ENCODE measurements at regions not wholly inside any gene's neighbourhood (a gene's known extent, or its start where the extent isn't known, plus 50 kb on each side); places are given as distances from the start of the nearest gene placed in this dataset.
"Not testable (repeated sequence)": the region's sequence is repeated elsewhere in the genome, so short reads cannot be mapped to it uniquely, and the experiment has no call there.

GRCh38 chr12:124470806-124471205 is 96.6 kb downstream of the NCOR2 start:
- ATAC-seq = no peak
- CTCF ChIA-PET = interaction anchor here (1.4 to 2.0 kb wide), 2 partner anchors 80 to 301 kb away, joined by 3 to 5 read pairs; no protein-coding TSS in a partner anchor

DNA sequence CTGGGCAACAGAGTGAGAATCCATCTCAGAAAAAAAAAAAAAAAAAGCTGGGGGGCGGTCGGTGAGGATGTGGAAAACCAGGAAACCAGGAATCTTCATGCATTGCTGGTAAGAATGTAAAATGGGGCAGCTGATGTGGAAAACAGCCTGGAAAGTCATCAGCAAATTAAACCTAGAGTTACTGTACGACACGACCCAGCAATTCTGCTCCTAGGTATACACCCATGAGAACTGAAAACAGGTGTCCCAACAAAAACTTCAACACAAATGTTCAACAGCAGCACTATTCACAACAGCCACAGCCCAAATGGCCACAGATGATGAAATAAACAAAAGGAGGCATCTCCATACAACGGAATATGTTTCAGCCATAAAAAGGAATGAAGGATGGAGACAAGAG is 97.3 kb downstream of the NCOR2 start:
- CTCF ChIA-PET = interaction anchor here (1.4 to 2.0 kb wide), 2 partner anchors 79 to 302 kb away, joined by 3 to 5 read pairs; no protein-coding TSS in a partner anchor
- Mint-ChIP-seq H3K4me1 (peaks cover 27% of the 10 kb centered on the region), H3K9me3 (ENCODE audit: low read depth) (peaks cover 9% of the 10 kb centered on the region), H3K4me3 (no peak overlapping the region), H3K36me3 (peaks cover 64% of the 10 kb centered on the region), H3K27me3 (no peaks in the 10 kb centered on the region), H3K27ac (no peak overlapping the region)
- no peak for ATAC-seq
- DNase-seq = no peak

More at GRCh38 chr12:124470806-124471205, 96.6 kb downstream of the NCOR2 start:
- Mint-ChIP-seq H3K4me3 (no peak overlapping the region), H3K27ac (no peak overlapping the region), H3K4me1 (peaks cover 22% of the 10 kb centered on the region), H3K9me3 (ENCODE audit: low read depth) (peaks cover 9% of the 10 kb centered on the region), H3K27me3 (no peaks in the 10 kb centered on the region), H3K36me3 (peaks cover 59% of the 10 kb centered on the region)
- no peak for DNase-seq

DNA sequence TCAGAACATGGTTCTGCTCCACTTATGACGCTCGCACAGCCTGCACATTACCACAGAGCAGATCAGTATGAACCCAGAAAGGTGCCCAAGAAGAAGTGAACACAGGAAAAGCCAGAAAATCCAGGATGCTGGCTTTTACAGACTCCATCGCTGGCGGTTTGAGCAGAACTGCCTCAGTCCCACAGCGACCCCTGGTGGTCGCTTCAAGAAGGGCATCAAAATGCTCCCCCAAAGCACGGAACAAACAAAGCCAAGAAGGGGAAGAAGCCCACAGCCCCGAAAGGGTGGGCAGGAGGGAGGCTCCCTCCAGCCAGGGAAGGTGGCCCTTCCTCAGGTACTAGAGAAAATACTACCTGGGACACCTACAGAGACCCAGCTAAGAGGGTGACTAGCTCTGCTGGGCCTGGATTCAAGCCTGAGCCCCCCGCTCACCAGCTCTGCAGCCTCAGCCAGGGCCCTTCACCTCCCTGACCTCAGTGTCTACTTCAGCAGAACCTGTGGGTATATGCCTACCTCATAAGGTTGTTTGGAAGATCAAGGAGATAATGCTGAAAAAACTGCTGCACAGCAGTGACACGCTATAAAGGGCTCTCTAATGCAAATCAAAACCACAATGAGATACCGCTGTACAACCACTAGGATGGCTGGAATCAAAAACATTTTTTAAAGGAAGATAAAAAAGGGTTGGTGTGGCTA is 98.1 kb downstream of the NCOR2 start:
- Mint-ChIP-seq H3K4me1 (peaks cover 35% of the 10 kb centered on the region), H3K4me3 (no peak overlapping the region), H3K27me3 (no peaks in the 10 kb centered on the region), H3K36me3 (peaks cover 71% of the 10 kb centered on the region), H3K9me3 (ENCODE audit: low read depth) (peaks cover 11% of the 10 kb centered on the region), H3K27ac (peak overlapping the region; percentile 54)
- CTCF ChIA-PET = interaction anchor here (1.4 to 2.0 kb wide), 2 partner anchors 78 to 302 kb away, joined by 3 to 5 read pairs; no protein-coding TSS in a partner anchor
- no peak for ATAC-seq
- no peak for DNase-seq

- ATAC-seq; H3K4me3 Mint-ChIP-seq; H3K27ac Mint-ChIP-seq; DNase-seq; CTCF ChIA-PET; H3K27me3 Mint-ChIP-seq; H3K9me3 Mint-ChIP-seq (ENCODE audit: low read depth): not testable (repeated sequence)
- Mint-ChIP-seq H3K4me1 (peaks cover 43% of the 10 kb centered on the region), H3K36me3 (peaks cover 53% of the 10 kb centered on the region)
Observed at GRCh38 chr12:124467549-124467948, 99.9 kb downstream of the NCOR2 start.

DNA sequence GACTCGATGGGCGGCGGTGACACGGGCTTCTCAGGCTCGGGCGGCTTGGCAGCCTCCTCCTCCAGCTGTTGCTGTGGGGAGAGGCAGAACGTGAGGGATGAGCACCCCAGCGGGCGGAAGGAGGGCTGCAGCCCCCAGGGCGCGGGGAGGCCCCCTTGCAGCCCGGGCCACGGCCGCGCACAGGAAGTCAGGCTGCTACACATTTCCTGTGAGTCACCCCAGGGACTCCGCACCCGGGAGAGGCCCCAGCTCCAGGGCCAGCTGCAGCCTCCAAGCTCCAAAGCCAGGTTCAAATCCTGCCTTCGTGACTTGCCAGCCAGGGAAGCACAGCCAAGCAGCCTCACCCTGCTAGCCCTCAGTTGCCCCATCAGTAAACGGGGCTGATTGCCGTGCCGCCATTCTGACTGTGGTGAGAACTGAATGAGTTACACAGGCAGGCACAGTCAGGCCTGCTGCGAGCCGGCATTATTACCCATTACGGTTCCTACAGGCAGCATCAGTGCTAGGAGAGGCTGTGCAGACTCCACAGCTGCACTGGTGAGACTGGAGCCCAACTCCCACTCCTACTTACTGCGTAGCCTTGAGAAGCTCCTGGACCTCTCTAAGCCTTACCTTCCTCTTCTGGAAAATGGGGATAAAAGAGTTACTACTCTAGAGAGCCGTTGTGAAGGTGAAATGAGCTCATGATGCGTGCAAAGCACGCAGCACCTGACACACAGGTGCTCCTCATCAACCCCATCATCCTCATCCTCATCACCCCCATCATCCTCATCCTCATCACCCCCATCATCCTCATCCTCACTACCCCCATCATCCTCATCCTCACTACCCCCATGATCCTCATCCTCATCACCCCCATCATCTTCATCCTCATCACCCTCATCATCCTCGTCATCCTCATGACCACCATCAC is 100.9 kb downstream of the NCOR2 start:
- CTCF ChIA-PET = interaction anchor here (0.7 to 4.4 kb wide), 10 partner anchors 11 to 305 kb away, joined by 3 to 49 read pairs (median 3); no protein-coding TSS in a partner anchor
- Mint-ChIP-seq H3K27me3 (no peaks in the 10 kb centered on the region), H3K9me3 (ENCODE audit: low read depth) (peaks cover 6% of the 10 kb centered on the region), H3K4me1 (peaks cover 46% of the 10 kb centered on the region), H3K27ac (peak overlapping the region; percentile 89), H3K36me3 (peaks cover 43% of the 10 kb centered on the region), H3K4me3 (peak overlapping the region; percentile 48)
- ATAC-seq (peak; percentile 98), DNase-seq (peak; percentile 95)

DNA sequence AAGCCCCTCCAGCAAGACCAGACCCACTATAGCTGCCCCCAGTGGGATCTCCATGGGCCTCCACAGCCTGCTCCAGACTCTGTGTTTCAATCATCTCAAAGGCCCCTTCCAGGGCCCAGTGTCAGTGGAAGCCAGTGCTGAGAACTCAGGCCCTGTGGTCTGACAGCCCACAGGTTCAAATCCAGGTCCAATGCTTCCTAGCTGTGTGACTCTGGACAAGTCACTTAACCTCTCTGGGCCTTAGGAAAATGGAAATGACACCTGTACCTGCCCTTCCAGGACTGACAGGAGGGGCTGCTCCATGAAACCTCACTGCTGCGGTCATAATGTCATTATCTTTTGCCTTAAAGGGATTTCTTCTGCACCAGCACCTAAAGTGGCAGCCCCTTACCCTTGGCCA is 101.9 kb downstream of the NCOR2 start:
- CTCF ChIA-PET = interaction anchor here (1.0 to 4.4 kb wide), 4 partner anchors 10 to 306 kb away, joined by 3 to 49 read pairs (median 8); no protein-coding TSS in a partner anchor
- Mint-ChIP-seq H3K27ac (peak overlapping the region; percentile 89), H3K36me3 (peaks cover 37% of the 10 kb centered on the region), H3K9me3 (ENCODE audit: low read depth) (peaks cover 6% of the 10 kb centered on the region), H3K4me1 (peaks cover 48% of the 10 kb centered on the region), H3K4me3 (peak overlapping the region; percentile 48), H3K27me3 (no peaks in the 10 kb centered on the region)
- DNase-seq (no peak), ATAC-seq (no peak)

GRCh38 chr12:124464830-124465229 is 102.6 kb downstream of the NCOR2 start:
- Mint-ChIP-seq H3K27me3 (no peaks in the 10 kb centered on the region), H3K27ac (peak overlapping the region; percentile 16), H3K4me3 (no peak overlapping the region), H3K4me1 (peaks cover 48% of the 10 kb centered on the region), H3K36me3 (peaks cover 33% of the 10 kb centered on the region), H3K9me3 (ENCODE audit: low read depth) (peaks cover 6% of the 10 kb centered on the region)
- ATAC-seq (no peak), DNase-seq (no peak)
- CTCF ChIA-PET = interaction anchor here (1.1 to 4.4 kb wide), 2 partner anchors 10 to 14 kb away, joined by 3 to 49 read pairs; no protein-coding TSS in a partner anchor

DNA sequence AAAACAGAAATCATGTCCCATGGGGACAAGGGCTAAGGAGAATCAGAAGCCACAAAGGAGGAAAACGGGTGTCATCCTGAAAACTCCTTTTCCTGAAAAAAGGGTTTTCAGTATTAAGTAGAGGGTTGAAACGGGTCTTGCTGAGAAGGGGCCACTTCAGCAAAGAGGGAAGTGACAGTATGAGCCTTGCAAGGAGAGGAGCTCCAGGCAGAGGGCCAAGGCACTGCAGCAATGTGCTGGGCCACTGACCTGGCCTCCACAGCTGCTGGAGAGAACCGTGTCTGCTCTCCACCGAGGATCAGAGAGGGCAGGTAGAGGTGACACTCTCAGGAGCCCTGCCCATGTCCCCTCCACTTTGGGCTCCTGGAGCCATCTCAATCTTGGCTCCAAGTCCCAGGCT is 103.3 kb downstream of the NCOR2 start:
- ATAC-seq (no peak), DNase-seq (no peak)
- H3K27me3 Mint-ChIP-seq = no peaks in the 10 kb centered on the region
- CTCF ChIA-PET = interaction anchor here (1.1 to 4.4 kb wide), 3 partner anchors 9 to 16 kb away, joined by 3 to 49 read pairs (median 3); no protein-coding TSS in a partner anchor
- H3K4me1 Mint-ChIP-seq = peaks cover 46% of the 10 kb centered on the region
- H3K36me3 Mint-ChIP-seq = peaks cover 31% of the 10 kb centered on the region
- H3K9me3 Mint-ChIP-seq (ENCODE audit: low read depth) = peaks cover 4% of the 10 kb centered on the region
- H3K27ac Mint-ChIP-seq = peak overlapping the region; percentile 16
- H3K4me3 Mint-ChIP-seq = no peak overlapping the region

DNA sequence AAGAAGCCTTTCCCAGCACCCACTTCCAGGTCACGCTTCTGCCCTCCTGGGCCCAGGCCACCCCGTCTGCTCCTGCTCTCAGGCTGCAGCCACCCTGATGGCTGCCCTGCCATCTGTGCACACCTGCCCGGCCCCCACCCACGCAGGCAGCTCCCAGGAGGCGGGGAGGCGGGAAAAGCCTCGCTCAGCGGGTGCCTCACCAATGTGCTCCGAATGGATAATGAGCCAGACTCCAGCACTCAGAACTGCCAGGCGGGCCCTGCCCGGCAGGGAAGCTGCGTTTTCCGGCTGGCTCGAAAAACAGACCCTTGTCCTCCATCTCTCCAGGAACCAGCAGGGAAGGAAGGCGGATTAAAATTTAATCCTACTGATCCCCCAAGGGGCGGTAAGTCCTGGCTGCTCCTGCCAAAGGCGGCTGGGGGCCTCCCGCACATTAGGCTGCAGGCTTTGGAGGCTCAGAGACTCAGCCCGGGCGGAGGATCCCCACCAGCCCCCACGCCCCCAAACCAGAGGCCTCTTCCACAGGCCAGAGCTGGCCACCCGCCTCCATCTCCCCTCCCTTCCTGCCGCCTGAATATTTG is 104.0 kb downstream of the NCOR2 start:
- Mint-ChIP-seq H3K27me3 (no peaks in the 10 kb centered on the region), H3K4me1 (peaks cover 51% of the 10 kb centered on the region), H3K4me3 (no peak overlapping the region), H3K36me3 (peaks cover 31% of the 10 kb centered on the region), H3K9me3 (ENCODE audit: low read depth) (peaks cover 2% of the 10 kb centered on the region), H3K27ac (no peak overlapping the region)
- DNase-seq (no peak), ATAC-seq (no peak)
- CTCF ChIA-PET = interaction anchor here (1.5 to 4.4 kb wide), 2 partner anchors 8 to 16 kb away, joined by 3 to 49 read pairs; no protein-coding TSS in a partner anchor

- no peaks in the 10 kb centered on the region for H3K27me3 Mint-ChIP-seq
- CTCF ChIA-PET = interaction anchor here (1.5 to 4.4 kb wide), 2 partner anchors 8 to 17 kb away, joined by 3 to 49 read pairs; no protein-coding TSS in a partner anchor
- no peak overlapping the region for H3K4me3 Mint-ChIP-seq
- DNase-seq (no peak), ATAC-seq (no peak)
- no peak overlapping the region for H3K27ac Mint-ChIP-seq
- peaks cover 2% of the 10 kb centered on the region for H3K9me3 Mint-ChIP-seq (ENCODE audit: low read depth)
- peaks cover 58% of the 10 kb centered on the region for H3K4me1 Mint-ChIP-seq
- peaks cover 31% of the 10 kb centered on the region for H3K36me3 Mint-ChIP-seq
Observed at GRCh38 chr12:124462750-124463149, 104.7 kb downstream of the NCOR2 start.

DNA sequence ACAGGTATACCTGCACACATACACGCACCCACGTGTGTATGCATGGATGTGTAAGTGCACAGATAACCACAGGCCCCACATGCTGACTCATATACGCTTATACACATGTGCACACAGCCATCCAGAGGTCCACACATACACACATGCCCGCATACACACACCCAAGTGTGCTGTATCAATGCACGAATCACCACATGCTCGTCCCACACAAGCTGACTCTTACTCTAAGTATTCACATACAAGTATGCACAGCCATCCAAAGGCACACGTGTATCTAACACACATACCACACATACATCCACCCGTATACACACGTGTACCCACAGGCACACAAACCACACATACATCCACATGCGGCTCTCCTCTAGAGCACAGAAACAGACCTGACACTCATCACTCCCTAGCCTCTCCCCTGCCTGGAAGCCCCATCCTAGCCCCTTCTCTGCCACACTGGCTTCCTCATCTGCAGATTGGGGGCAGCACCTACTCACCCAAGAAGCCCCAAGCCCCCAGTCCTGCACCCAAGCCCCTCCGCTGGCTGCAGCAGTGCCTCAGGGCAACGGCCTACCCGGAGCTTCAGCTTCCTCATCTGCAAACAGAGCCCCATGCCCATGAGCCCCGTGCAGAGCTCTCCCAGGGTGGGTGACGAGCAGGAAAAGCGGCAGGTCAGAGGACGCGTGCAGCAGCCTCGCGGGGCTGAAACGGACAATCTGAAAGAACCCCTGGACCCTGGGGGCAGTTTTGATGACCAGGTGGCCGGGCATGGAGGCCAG is 105.4 kb downstream of the NCOR2 start:
- ATAC-seq (no peak), DNase-seq (no peak)
- H3K27ac Mint-ChIP-seq = no peak overlapping the region
- peaks cover 59% of the 10 kb centered on the region for H3K4me1 Mint-ChIP-seq
- H3K36me3 Mint-ChIP-seq = peaks cover 31% of the 10 kb centered on the region
- CTCF ChIA-PET = no interaction called here
- H3K4me3 Mint-ChIP-seq = no peak overlapping the region
- H3K9me3 Mint-ChIP-seq (ENCODE audit: low read depth) = peaks cover 2% of the 10 kb centered on the region
- H3K27me3 Mint-ChIP-seq = no peaks in the 10 kb centered on the region

- Mint-ChIP-seq H3K4me1 (peaks cover 57% of the 10 kb centered on the region), H3K27ac (no peak overlapping the region), H3K27me3 (no peaks in the 10 kb centered on the region), H3K9me3 (ENCODE audit: low read depth) (peaks cover 2% of the 10 kb centered on the region), H3K4me3 (no peak overlapping the region), H3K36me3 (peaks cover 29% of the 10 kb centered on the region)
- ATAC-seq (no peak), DNase-seq (no peak)
- CTCF ChIA-PET = no interaction called here
Observed at GRCh38 chr12:124461241-124461673, 106.2 kb downstream of the NCOR2 start.
